ENCODE measurements at regions not wholly inside any gene's neighbourhood (a gene's known extent, or its start where the extent isn't known, plus 50 kb on each side); places are given as distances from the start of the nearest gene placed in this dataset.
"Not testable (repeated sequence)": the region's sequence is repeated elsewhere in the genome, so short reads cannot be mapped to it uniquely, and the experiment has no call there.

DNA sequence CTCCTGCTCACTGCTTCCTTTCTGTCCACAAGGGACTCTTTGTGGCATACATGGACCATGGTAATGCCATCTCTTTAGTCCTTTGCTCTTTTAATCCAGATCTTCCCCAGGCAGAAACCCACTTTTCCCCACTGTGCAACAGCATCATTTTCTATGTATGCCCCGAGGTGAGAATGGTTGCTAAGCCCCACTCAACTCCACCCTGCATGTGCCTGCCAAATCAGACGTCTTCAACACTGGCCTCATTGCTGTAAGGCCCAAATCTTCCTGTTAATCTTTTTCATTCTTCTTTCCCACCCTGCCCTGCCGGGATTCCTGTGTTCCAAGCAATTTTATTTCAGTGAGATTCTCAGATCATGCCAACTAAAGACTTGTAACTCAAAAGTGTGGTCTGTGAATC is 328.4 kb downstream of the PAX3 start:
- Histone ChIP-seq H3K36me3 (ENCODE audit: control insufficient read depth, insufficient read depth, low read length) (no peaks in the 10 kb centered on the region), H3K4me3 (ENCODE audit: extremely low read depth, insufficient read depth, low read length, poor library complexity, severe bottlenecking) (no peak overlapping the region)
- WGBS, 2 experiments (ENCODE audit: insufficient coverage in 2 of 2), result 76 to 82% methylated on average over 2 of the region's 3 CpGs

DNA sequence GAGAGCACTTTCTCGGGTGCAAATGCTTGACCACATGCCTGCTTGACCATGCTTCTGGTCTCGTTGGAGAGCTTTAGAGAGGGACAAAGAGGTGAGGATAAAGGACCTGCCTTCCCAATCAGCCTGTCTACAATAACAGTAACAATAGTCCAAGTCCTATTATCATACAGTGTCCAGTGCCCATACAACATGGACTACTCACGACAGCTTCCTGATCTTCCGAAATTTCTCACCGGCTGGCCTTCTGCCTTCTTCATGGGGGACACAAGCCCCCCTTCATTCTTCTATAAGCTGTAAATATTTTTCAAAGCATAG is 329.0 kb downstream of the PAX3 start:
- Histone ChIP-seq H3K4me1 (ENCODE audit: control insufficient read depth, insufficient read depth, low read length, poor library complexity, severe bottlenecking) (no peaks in the 10 kb centered on the region), H3K4me3 (ENCODE audit: extremely low read depth, insufficient read depth, low read length, poor library complexity, severe bottlenecking) (no peak overlapping the region), H3K9me3 (ENCODE audit: control insufficient read depth, low read length) (no peaks in the 10 kb centered on the region), H3K36me3 (ENCODE audit: control insufficient read depth, insufficient read depth, low read length) (no peaks in the 10 kb centered on the region), H3K27ac (ENCODE audit: low read depth, low read length, severe bottlenecking) (no peak overlapping the region)
- WGBS, 2 experiments (ENCODE audit: insufficient coverage in 2 of 2), result 93 to 95% methylated on average over 3 to 4 of the region's 5 CpGs

More for the DNA sequence above, 328.4 kb downstream of the PAX3 start:
- Histone ChIP-seq H3K9me3 (ENCODE audit: control insufficient read depth, low read length) (no peaks in the 10 kb centered on the region), H3K27ac (ENCODE audit: low read depth, low read length, severe bottlenecking) (no peak overlapping the region), H3K4me1 (ENCODE audit: control insufficient read depth, insufficient read depth, low read length, poor library complexity, severe bottlenecking) (no peaks in the 10 kb centered on the region)

DNA sequence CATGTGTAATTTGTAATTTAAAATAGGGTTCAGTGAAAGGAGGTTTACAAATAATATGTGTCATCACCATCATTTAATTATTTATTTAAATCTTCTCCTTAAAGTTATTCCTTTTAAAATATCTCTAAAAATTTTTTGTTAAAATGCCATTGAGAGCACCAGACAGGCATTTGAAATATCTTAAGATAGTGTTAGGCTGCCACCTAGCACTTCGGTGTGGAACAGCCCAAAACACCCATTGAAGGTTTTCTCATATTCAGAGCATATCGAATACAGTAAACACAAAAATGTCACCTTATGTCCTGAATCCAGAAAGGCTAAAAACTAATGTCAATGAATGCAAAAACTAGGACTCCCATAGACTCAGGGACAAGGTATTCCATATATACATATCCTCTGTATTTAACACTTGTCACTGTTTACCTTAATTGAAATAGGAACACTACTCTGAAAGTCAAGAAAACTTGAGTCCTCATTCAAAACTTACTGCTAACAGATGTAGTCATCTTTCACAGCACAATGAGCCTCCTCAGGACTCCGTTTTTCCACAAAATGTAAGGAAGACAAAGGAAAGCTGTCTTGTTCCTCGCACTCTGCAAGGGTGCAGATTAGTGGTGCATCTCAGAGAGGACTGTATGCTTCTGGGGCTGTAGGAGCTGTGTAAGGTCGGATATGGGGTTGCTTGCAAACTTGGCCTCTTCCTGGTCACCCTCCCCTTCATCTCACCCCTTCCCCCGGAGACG is 329.5 kb downstream of the PAX3 start:
- H3K4me1 ChIP-seq (ENCODE audit: control insufficient read depth, insufficient read depth, low read length, poor library complexity, severe bottlenecking), result no peaks in the 10 kb centered on the region
- WGBS, 2 experiments (ENCODE audit: insufficient coverage in 2 of 2), result 6 to 50% methylated on average over 2 of the region's 7 CpGs
- H3K9me3 ChIP-seq (ENCODE audit: control insufficient read depth, low read length), result no peaks in the 10 kb centered on the region
- H3K36me3 ChIP-seq (ENCODE audit: control insufficient read depth, insufficient read depth, low read length), result no peaks in the 10 kb centered on the region
- H3K4me3 ChIP-seq (ENCODE audit: extremely low read depth, insufficient read depth, low read length, poor library complexity, severe bottlenecking), result no peak overlapping the region
- H3K27ac ChIP-seq (ENCODE audit: low read depth, low read length, severe bottlenecking), result no peak overlapping the region

DNA sequence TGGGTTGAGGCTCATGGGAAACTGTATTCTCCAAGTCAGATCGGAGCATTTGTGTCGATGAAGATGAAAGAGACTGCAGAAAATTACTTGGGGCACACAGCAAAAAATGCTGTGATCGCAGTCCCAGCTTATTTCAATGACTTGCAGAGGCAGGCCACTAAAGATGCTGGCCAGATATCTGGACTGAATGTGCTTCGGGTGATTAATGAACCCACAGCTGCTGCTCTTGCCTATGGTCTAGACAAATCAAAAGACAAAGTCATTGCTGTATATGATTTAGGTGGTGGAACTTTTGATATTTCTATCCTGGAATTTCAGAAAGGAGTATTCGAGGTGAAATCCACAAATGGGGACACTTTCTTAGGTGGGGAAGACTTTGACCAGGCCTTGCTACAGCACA is 336.6 kb downstream of the PAX3 start:
- H3K27ac ChIP-seq (ENCODE audit: low read depth, low read length, severe bottlenecking), result no peak overlapping the region
- no peaks in the 10 kb centered on the region for H3K36me3 ChIP-seq (ENCODE audit: control insufficient read depth, insufficient read depth, low read length)
- H3K4me3 ChIP-seq (ENCODE audit: extremely low read depth, insufficient read depth, low read length, poor library complexity, severe bottlenecking), result no peak overlapping the region
- H3K4me1 ChIP-seq (ENCODE audit: control insufficient read depth, insufficient read depth, low read length, poor library complexity, severe bottlenecking), result no peaks in the 10 kb centered on the region
- H3K9me3 ChIP-seq (ENCODE audit: control insufficient read depth, low read length), result no peaks in the 10 kb centered on the region
- 95 to 96% methylated on average over 5 of the region's 5 CpGs for WGBS, 2 experiments (ENCODE audit: insufficient coverage in 2 of 2)

DNA sequence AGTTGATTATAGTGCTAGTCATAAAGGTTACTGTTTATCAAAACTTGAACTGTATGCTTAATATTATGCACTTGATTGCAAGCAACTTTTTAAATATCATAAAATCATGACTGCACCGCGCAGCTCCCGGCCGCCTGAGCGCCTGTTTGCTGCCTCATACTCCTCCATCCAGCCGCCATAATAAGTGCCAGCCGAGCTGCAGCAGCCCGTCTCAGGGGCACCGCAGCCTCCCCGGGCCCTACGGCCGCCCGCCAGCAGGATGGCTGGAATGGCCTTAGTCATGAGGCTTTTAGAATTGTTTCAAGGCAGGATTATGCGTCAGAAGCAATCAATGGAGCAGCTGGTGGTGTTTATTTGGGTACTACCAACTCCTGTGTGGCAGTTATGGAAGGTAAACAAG is 337.2 kb downstream of the PAX3 start:
- no peak overlapping the region for H3K4me3 ChIP-seq (ENCODE audit: extremely low read depth, insufficient read depth, low read length, poor library complexity, severe bottlenecking)
- H3K27ac ChIP-seq (ENCODE audit: low read depth, low read length, severe bottlenecking), result no peak overlapping the region
- H3K36me3 ChIP-seq (ENCODE audit: control insufficient read depth, insufficient read depth, low read length), result no peaks in the 10 kb centered on the region
- 90 to 97% methylated on average over 9 to 14 of the region's 14 CpGs for WGBS, 2 experiments (ENCODE audit: insufficient coverage in 2 of 2)
- H3K9me3 ChIP-seq (ENCODE audit: control insufficient read depth, low read length), result no peaks in the 10 kb centered on the region
- H3K4me1 ChIP-seq (ENCODE audit: control insufficient read depth, insufficient read depth, low read length, poor library complexity, severe bottlenecking), result no peaks in the 10 kb centered on the region

DNA sequence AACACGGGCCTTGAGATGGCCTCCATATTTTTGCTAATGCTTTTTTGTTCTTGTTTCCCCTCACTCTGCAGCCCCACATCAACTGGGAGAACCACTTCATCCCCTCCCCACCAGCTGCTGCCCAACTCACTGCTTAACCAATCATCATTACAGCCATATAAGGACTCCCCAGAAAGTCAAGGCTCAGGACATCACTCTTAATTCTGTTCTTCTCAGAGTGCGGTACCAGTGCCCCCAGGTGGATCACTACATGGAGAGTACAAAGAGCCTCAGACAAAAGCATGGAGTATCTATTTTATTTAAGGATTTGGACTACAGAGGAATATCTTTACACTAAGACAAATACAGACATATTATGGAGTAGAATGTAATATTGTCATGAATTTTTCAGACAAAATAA is 340.6 kb downstream of the PAX3 start:
- H3K27ac ChIP-seq (ENCODE audit: low read depth, low read length, severe bottlenecking), result no peak overlapping the region
- no peak overlapping the region for H3K4me3 ChIP-seq (ENCODE audit: extremely low read depth, insufficient read depth, low read length, poor library complexity, severe bottlenecking)
- no peaks in the 10 kb centered on the region for H3K36me3 ChIP-seq (ENCODE audit: control insufficient read depth, insufficient read depth, low read length)
- no peaks in the 10 kb centered on the region for H3K4me1 ChIP-seq (ENCODE audit: control insufficient read depth, insufficient read depth, low read length, poor library complexity, severe bottlenecking)
- 79 to 100% methylated on average over 1 of the region's 2 CpGs for WGBS, 2 experiments (ENCODE audit: insufficient coverage in 2 of 2)
- H3K9me3 ChIP-seq (ENCODE audit: control insufficient read depth, low read length), result no peaks in the 10 kb centered on the region

DNA sequence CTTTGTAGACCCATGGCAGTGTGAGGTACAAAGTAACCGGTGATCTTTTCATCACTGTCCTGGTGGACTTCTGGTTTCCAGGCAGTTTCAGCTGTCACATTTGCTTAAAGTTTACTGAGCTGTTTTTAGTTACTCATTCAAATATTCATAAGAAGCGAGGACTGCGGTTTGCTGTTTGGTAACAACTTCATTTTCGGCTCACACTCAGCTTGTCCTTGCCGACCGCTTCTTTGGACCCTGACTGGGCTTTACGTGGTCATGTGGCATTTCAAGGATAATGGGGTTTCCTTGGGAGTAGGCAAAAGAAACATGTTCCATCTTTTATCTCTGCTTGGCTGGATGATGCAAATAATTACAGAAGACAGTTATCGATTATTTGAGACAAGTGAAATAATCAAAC is 350.7 kb downstream of the PAX3 start:
- WGBS, 2 experiments (ENCODE audit: insufficient coverage in 2 of 2), result 80 to 89% methylated on average over 1 to 7 of the region's 8 CpGs

DNA sequence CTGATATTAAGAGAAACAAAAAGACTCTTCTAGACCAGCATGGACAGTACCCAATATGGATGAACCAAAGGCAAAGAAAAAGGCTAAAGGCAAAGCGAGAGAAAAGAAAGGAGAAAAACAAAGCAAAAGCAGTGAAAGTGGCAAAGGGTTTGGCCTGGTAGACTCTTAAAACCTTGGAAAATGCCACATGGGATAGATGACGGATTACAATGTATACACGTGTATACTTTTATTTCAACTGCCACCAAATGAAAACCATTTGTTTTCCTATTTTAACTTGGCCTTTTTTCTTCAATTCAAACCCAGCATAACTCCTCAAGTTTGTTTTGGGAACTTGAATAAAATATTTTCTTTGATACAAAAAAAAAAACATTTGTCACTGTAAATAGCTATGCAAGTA is 354.3 kb downstream of the PAX3 start:
- H3K9me3 ChIP-seq (ENCODE audit: control insufficient read depth, low read length); H3K36me3 ChIP-seq (ENCODE audit: control insufficient read depth, insufficient read depth, low read length); H3K27ac ChIP-seq (ENCODE audit: low read depth, low read length, severe bottlenecking); H3K4me1 ChIP-seq (ENCODE audit: control insufficient read depth, insufficient read depth, low read length, poor library complexity, severe bottlenecking); H3K4me3 ChIP-seq (ENCODE audit: extremely low read depth, insufficient read depth, low read length, poor library complexity, severe bottlenecking): not testable (repeated sequence)
- WGBS, 2 experiments (ENCODE audit: insufficient coverage in 2 of 2), result 83 to 100% methylated on average over 1 of the region's 3 CpGs

More for the DNA sequence above, 350.7 kb downstream of the PAX3 start:
- no peaks in the 10 kb centered on the region for H3K36me3 ChIP-seq (ENCODE audit: control insufficient read depth, insufficient read depth, low read length)
- no peaks in the 10 kb centered on the region for H3K4me1 ChIP-seq (ENCODE audit: control insufficient read depth, insufficient read depth, low read length, poor library complexity, severe bottlenecking)
- no peak overlapping the region for H3K27ac ChIP-seq (ENCODE audit: low read depth, low read length, severe bottlenecking)
- H3K4me3 ChIP-seq (ENCODE audit: extremely low read depth, insufficient read depth, low read length, poor library complexity, severe bottlenecking), result no peak overlapping the region
- H3K9me3 ChIP-seq (ENCODE audit: control insufficient read depth, low read length), result no peaks in the 10 kb centered on the region

DNA sequence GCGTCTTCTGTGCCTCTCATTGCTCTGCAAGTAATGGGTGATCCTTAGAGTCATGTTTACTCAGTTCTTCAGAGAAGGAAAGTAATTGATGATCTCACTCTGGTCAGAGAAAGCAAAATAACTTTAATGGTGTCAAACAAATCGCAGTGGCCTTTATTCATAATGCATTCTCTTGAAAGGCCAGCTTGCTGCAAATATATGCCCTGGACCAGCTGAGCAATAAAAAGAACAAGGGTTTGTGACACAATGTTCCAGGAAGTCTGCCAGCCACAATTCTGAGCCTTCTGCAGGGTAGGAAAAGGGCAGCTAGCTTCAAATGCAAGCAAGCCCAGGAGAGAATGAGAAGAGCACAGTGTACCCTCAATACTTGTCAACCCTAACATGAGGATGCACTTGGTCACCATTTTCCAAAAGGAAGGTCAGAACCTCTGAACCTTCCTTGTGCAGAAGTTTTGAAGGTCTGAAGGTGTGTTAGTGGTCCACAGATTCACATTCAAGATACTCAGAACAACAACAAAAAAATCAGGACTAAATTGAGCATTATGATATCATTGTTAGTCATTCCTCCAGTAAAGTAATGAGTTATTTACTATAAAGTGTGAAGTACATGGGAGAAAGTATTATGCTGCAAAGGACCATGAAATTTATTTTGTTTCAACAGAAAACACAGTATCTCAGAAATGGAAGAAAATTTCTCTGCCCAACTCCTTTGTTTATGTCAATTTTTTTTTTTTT is 355.6 kb downstream of the PAX3 start:
- Histone ChIP-seq H3K4me1 (ENCODE audit: control insufficient read depth, insufficient read depth, low read length, poor library complexity, severe bottlenecking) (no peaks in the 10 kb centered on the region), H3K9me3 (ENCODE audit: control insufficient read depth, low read length) (no peaks in the 10 kb centered on the region), H3K27ac (ENCODE audit: low read depth, low read length, severe bottlenecking) (no peak overlapping the region), H3K36me3 (ENCODE audit: control insufficient read depth, insufficient read depth, low read length) (no peaks in the 10 kb centered on the region), H3K4me3 (ENCODE audit: extremely low read depth, insufficient read depth, low read length, poor library complexity, severe bottlenecking) (no peak overlapping the region)
- 90 to 100% methylated on average over 2 of the region's 2 CpGs for WGBS, 2 experiments (ENCODE audit: insufficient coverage in 2 of 2)

DNA sequence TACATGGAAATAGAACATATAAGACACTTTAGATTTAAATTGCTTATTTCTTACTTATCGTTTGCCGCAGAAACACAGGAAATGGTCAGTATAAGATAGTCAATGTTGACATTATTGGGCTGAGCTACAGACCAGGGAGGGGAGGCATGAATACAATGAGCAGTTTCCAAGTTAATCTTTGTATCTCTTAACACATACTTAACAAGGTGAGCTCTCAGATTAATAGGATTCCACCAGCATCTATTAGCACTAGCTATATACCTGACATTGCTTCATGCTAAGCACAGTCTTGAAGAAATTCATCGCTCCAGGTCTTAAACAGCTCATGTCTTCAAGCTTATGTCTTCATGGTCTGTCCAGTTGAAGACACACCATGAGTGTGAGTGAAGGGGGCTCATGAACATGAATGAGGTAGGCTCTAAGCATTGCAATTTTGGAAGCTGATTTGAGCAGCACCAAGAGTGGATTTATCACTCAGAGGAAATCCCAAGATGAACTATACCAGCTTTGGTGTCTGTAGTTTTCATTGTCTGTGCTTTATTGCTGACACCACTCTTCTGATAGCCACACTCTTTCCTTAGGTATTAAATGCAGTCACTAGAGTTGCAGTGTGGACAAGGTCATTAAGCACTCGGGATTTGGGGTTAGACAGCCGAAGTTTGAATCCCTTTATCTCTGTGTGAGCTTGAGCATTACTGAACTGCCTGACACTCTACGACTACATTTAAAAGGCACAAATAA is 359.3 kb upstream of the EPHA4 start:
- no peaks in the 10 kb centered on the region for H3K9me3 ChIP-seq (ENCODE audit: control insufficient read depth, low read length)
- H3K4me3 ChIP-seq (ENCODE audit: extremely low read depth, insufficient read depth, low read length, poor library complexity, severe bottlenecking), result no peak overlapping the region
- WGBS, 2 experiments (ENCODE audit: insufficient coverage in 2 of 2), result 90 to 100% methylated on average over 2 to 3 of the region's 6 CpGs
- H3K4me1 ChIP-seq (ENCODE audit: control insufficient read depth, insufficient read depth, low read length, poor library complexity, severe bottlenecking), result no peaks in the 10 kb centered on the region
- no peaks in the 10 kb centered on the region for H3K36me3 ChIP-seq (ENCODE audit: control insufficient read depth, insufficient read depth, low read length)
- no peak overlapping the region for H3K27ac ChIP-seq (ENCODE audit: low read depth, low read length, severe bottlenecking)

DNA sequence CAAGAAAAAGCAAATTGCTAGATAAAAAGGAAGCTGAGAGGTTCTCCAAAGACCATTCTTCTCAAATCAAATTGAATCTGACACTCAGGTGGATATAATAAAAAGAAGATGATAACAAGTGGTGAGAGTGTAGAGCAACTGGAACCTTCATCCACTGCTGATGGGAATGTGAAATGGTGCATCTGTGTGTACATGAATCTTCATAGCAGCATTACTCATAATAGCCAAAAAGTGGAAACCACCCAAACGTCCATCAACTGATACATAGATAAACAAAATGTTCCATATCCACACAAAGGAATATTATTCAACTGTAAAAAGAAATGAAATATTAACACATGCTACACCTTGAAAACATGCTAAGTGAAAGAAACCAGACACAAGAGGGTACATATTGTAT is 357.2 kb upstream of the EPHA4 start:
- no CpG with 5 or more reads among the region's 1 CpG for WGBS, 2 experiments (ENCODE audit: insufficient coverage in 2 of 2)
- Histone ChIP-seq H3K36me3 (ENCODE audit: control insufficient read depth, insufficient read depth, low read length) (no peaks in the 10 kb centered on the region), H3K4me1 (ENCODE audit: control insufficient read depth, insufficient read depth, low read length, poor library complexity, severe bottlenecking) (peaks cover 2% of the 10 kb centered on the region), H3K9me3 (ENCODE audit: control insufficient read depth, low read length) (no peaks in the 10 kb centered on the region), H3K27ac (ENCODE audit: low read depth, low read length, severe bottlenecking) (no peak overlapping the region), H3K4me3 (ENCODE audit: extremely low read depth, insufficient read depth, low read length, poor library complexity, severe bottlenecking) (no peak overlapping the region)
